HG03432 (cell line): ENCODE measurements at regions not wholly inside any gene's neighbourhood (a gene's known extent, or its start where the extent isn't known, plus 50 kb on each side); places are given as distances from the start of the nearest gene placed in this dataset.
A peak's percentile ranks its signal among the peaks of the same experiment; 100 is the strongest.
"Not testable (repeated sequence)": the region's sequence is repeated elsewhere in the genome, so short reads cannot be mapped to it uniquely, and the experiment has no call there.

Experiments used
- ATAC-seq: cut with Tn5 transposase; IDR thresholded peaks from one replicate; pipeline ENCODE4 v1.9.1; 2021; ENCODE audit warnings: mild to moderate bottlenecking, moderate library complexity; ENCODE audit not compliant: unreplicated experiment

DNA sequence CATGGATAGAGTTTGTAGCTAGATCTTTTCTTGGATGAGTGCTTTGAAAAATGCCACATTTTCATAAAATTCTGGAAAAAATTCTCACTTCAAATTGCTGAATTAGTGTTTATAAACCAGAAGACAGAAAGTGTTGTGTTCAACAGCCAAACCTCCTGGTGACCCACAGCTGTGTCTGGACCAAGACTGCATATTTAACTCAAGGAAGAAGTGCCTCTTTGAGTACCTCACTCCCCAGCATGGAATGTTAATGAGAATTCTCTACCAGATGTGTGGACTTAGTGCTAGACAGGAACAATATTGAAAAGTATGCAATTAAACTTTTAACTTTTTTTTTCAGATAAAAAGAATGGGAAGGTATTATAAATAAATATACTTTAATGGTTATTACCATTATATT lies 609.3 kb downstream of the COL12A1 start:
- ATAC-seq = no peak

DNA sequence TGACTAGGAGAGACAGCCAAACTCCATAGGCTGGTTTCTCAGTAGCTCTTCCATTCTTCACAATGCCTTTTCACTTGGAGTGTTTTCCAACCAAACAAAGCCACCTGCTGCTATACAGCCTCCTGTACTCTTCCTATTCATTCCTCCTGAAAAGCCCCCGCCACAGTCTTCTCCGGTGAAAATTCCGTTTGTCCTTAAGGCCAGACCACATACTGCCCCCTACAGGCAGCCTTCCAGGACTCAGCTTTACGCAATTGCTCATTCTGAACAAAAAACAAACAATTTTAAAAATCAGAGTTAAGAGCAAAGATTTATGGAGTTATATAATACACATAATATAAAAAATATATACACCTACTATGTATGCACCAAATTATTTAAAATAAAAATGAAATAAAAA lies 611.5 kb downstream of the COL12A1 start:
- ATAC-seq = not testable (repeated sequence)

DNA sequence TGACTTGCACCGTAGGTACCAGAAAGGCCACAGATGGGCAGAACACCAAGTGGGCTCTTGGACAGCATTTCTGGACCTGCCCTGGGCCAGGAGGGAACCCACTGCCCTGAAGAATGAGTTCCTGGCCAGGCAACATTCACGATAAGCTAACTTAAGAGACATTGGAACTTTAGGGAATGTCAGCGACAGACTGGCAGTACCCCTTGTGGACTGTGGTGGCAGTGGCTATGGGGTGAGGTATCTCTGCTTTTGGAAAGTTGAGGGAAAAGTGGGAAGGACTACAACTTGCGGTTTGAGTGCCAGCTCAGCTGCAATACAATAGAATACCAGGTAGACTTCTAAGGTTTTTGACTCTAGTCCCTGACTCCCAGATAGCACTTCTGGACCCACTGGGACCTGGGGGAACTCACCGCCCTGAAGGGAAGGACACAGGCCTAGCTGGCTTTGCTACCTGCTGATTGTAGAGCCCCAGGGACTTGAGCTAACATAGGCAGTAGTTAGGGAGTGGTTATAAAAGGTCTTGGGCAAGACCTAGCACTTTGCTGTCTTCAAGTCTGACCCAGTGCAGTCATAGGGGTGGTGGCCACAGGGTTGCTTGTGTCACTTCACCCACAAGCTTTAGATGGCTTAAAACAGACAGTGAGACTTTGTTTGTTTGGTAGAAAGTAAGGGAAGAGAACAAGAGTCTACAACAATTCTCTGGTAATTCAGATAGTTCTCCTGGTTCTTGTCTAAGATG lies 617.6 kb downstream of the COL12A1 start:
- no peak for ATAC-seq

DNA sequence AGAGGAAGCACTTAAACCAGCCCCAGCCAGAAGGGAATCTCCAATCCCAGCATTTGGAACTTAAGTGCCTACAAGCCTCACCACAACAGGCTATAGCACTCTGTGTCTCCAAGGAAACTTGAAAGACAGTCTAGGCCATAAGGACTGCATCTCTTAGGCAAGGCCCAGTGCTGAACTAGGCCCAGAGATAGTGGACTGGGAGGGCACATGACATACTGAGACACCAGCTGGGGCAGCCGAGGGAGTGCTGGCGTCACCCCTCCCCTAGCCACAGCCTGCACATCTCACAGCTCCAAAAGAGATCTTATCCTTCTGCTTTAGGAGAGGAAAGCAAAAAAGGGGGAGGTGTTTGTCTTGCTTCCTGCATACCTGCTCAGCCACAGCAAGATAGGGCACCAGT lies 618.5 kb downstream of the COL12A1 start:
- ATAC-seq = no peak

DNA sequence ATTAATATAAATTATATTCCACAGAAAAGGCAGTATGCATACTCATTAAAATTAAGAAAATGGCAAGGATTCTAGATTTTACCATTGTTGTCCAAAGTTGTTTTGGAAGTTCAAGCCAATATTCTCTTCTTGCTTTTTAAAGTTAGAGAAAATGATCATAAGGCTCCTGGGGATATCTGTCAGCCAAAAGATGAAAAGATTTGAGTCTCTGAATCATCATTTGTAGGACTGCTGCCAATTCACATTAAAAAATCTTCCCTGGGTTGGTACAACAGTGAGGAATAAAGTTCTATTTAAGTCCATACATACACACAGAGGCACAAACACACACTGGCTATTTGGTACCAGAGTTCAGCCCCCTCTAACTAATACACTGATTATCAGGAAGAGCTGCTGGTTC lies 620.1 kb downstream of the COL12A1 start:
- ATAC-seq = no peak

DNA sequence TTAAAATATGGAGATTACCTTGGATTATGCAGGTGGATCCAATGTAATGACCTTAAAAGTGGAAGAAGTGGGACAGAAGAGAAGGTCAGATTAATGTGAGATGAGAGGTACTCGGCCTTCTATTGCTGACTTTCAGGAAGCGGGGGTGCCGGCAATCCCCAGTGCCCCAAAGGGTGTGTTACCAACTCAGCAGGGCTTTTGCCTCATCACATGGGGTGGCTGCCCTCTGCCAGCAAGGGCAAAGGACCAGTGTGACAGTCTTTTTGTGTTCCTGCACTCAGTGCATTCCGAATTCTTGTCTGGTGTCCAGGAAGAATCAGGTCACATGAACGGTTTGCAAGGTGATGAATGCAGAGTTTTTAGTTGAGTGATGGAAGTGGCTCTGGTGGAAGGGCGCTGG lies 624.2 kb downstream of the COL12A1 start:
- ATAC-seq = no peak

DNA sequence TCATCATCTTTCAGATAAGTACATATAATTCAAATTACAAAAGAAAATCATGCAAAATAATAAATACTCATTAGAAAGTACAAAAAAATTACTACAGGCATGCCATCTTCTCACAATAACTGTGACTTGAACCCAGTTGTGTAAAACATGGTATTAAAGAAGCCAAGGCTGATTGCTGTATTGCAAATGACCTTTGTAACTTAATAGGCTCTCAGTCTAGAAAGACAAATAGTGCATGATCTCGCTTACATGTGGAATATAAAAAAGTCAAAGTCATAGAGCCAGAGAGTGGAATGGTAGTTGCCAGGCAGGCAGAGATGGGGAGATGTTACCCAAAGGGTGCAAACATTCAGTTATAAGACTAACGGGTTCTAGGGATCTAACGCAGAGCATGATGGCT lies 626.1 kb downstream of the COL12A1 start:
- no peak for ATAC-seq

DNA sequence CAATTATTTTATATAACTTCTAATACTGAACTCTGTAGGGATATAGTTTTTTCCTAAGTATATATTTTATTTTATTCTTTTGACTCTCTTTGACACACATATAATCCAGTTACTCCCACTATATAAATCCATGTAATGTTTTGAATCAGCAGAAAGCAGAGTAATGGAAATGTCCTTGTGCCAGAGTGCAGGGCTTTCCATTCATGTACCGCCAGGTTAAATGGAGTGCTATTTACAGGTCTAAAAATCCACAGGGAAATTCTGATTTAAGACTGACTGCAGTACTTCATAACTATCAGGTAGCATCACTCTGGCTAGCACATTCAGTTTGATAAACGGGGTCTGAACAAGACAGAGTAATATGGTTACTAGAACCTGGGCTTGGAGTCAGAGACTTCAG lies 626.8 kb downstream of the COL12A1 start:
- no peak for ATAC-seq

DNA sequence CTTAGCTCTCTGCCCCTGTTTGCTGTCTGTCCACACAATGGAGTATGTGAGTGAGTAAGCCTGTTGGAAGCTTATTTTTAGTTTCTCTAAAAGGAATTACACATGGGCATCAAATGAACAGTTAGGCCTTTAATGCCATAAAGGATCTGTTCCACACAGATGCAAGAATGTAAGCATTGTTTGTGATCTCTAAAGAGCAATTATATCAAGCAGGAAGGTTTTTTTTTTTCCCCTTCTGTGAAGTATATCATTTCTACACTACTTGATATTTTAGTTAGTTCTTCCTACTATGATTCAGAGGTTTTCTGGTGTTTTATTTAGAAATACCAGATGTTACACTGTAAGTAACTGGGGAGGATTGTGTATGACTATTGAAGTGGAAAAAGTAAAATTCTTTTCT lies 627.5 kb downstream of the COL12A1 start:
- ATAC-seq = peak; percentile 41

DNA sequence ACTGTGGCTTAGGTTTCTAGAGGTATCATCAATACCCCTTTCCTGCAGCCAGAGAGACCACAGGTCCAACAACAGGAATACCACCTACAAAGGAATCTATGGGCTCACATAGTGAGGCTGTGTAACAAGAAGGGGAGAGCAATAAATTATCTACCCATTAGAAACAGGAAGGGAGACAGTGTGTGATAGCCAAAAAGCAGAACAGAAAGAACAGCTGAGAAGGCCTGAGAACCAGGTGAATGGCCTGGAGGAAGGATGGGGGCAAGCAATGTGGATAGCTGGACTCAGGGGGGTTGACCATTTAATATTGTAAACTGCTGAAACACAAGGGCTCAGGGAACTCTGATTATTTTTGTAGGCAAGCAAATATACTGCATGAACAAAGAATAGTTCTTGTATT lies 628.2 kb downstream of the COL12A1 start:
- peak; percentile 91 for ATAC-seq

DNA sequence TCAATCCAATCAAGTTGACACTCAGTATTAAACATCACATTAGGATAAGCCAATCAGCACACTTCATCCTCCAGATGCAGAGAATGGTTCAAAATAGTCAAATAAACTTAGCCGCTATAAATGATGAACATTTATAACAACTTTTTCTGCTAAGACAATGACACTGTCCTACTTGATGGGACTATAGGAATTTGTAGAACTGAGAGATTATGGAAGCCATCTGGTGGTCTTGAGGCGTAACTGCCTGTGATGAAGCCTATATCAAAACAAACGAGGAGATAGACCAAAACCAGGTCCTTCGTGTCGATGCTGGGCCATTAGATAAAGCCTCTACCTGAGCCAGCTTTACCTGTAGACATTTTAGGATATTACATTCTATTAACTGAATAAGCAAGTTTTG lies 631.1 kb downstream of the COL12A1 start:
- no peak for ATAC-seq

DNA sequence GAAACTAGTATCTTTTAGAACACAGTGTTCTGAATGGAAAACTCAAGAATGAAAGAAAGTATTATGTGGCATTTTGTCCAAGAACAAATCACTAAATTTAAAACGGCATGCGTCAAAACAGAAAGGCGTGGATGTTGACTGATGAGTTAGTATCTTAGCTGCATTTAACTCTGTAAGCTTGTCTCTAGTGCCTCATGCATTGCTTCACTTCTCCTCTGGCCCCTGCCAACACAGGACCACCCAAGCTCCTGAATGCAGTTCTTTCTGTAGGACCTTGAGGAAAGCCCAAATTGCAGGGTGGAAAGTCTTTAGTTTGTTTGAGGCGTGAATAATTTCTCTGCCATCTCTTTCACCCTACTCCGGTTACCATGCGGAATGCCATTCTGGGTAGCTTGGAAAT lies 632.2 kb downstream of the COL12A1 start:
- ATAC-seq = no peak

DNA sequence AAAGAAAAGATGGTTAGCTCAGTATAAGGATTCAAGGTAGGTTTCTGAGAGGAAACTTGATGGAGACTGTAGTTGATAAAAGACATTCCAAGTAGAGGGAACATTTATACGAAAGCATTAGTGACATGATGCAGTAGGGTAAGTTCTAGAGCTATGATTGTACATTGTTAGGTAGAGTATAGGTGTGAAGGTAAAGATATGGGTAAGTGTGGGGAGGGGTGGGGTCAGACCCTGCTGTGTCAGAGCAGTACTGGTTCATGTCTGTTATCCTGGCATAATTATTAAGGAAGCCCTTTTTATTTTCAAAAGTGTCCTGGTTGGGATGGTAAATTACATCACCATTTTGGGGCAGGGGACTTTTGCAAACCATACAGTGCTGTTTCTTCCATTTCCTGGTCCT lies 635.8 kb downstream of the COL12A1 start:
- ATAC-seq = no peak

DNA sequence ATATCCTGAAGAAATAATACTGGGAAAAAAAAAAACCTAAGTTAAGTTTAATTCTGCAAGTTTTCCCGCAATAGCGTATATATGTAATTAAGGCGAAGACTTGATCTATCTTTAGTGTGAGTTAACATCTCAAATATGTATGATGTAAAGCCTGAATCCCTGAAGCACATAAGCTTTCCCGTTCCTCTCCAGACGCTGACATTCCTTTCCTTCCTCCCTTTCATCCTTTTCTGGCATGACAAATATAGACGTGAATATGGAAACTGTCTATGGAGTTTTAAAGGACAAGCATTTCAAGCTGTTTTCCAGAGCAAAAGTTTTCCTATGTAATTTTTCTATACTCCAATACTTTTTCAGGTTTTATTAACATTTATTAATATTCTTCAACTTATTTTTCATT lies 637.0 kb downstream of the COL12A1 start:
- no peak for ATAC-seq

DNA sequence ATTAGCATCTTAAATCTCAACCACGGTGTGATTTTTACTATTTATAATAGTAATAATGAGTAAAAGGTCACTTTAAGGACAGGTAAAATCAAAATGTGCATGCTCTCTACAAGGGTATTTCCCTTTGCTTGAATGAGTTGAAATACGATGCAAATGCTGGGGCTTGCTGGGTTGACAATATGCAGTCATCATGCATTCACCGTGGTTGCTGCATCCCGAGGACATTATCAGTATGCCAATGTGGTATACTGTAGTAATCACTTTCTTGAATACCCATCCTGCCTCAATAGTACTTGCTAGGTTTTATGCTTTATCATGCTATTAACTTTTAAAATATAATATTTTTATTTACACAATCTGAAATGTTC lies 637.9 kb downstream of the COL12A1 start:
- ATAC-seq = not testable (repeated sequence)

DNA sequence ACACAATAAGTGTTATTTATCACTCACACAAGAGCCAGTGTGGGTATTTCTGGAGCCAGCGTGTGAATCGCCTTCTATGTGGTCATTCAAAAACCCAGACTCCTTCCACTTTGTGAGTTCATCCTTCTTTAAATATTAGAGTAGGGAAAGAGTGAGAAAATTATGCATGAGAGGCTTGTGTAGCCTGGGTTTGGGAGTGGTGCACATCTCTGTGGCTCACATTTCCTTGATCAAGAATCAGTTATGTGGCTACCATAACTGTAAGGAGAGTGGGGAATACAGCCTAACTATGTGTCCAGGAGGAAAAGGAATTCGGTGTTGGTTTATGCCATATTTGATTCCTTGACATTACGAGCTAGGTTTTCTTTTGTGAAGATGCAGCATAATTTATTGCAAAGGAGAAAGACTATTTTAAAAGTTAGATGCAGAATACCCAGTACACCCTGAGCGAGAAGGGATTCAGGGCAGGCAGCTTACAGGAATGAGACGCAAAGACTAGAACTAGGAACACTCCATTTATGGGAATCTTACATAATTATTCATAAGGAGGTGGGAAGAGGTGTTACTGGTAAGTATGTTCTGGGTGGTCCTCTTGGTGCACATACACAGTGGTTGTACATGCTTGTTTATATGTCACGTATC lies 638.5 kb downstream of the COL12A1 start:
- ATAC-seq = no peak

DNA sequence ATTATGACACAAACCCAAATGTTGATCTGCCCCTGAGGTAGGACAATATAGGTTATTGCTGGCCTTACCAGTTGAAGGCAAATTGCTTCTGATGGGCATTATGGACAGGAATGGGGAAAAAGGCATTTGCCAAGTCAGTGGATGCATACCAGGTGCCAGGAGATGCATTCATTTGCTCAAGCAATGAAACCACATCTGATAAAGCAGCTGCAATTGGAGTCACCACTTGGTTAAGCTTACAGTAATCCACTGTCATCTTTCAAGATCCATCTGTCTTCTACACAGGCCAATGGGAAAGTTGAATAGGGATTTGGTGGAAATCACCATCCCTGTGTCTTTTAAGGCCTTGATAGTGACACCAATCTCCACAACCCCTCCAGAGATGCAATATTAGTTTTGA lies 648.6 kb downstream of the COL12A1 start:
- no peak for ATAC-seq

DNA sequence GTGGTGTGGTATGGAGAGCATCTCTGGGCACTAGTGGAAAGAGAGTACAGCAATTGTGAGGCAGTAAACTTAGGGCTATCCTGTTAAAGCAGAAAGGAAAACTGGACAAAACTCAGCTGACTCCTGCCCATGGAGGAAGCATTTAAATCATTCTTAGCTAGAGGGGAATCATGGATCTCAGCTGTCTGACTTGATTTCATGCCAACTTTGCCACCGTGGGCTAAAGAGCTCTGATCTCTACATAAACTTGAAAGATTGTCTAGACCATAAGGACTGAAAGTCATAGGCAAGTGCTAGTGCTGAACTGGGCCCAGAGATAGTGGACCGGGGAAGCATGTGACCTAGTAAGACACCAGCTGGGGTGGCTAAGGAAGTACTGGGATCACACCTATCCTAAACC lies 651.8 kb downstream of the COL12A1 start:
- no peak for ATAC-seq

DNA sequence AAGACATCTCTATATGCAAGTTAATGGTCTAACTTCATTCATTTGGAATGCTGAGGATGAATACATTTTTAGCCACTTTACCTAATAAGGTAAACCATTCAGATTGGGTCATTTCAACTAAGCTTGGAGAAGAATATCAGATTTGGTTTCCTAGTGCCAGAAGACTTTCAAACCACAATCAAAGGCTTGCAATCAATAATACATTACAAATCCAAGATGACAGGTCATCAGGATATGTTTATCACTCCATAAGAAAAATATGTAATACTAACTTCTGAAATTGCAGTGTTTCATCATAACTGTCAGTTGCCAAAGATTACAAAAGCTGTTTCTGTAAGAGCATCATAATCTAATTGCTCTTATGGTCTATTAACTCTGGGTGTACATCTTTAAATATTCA lies 654.0 kb downstream of the COL12A1 start:
- no peak for ATAC-seq

DNA sequence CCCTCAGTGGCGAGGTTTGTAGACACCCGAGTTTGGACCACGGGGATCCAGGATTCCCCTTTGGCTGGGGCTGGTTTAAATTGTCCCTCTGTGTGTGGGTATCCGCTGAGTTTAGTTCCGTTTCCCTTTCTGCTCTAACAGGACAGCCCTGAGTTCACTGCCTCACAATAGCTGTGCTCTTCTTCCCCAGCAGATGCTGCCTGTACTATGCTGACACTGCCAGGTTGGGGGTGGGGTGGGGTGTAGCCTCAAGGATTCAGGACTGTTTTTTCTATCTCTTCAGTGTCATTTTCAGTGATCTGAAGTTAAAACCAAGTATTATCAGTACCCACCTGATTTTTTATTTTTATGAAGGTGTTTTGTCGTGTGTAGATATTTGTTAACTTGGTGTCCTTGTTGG lies 655.0 kb downstream of the COL12A1 start:
- no peak for ATAC-seq

DNA sequence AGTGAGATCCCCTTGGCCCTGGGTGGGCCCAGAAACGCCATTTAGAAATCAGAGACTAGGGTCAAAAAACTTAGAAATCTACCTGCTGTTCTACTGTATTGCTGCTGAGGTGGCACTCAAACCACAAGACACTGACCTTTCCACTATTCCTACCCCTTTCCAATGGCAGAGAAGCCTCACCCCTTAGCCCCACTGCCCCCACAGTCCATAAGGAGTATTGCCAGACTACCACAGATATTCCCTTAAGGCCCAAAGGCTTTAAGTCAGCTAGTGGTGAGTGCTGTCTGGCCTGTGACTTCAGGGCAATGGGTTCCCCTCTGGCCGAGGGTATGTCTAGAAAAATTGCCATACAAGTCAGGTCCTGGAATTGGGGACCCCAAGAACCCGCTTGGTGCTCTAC lies 656.1 kb downstream of the COL12A1 start:
- ATAC-seq = no peak

DNA sequence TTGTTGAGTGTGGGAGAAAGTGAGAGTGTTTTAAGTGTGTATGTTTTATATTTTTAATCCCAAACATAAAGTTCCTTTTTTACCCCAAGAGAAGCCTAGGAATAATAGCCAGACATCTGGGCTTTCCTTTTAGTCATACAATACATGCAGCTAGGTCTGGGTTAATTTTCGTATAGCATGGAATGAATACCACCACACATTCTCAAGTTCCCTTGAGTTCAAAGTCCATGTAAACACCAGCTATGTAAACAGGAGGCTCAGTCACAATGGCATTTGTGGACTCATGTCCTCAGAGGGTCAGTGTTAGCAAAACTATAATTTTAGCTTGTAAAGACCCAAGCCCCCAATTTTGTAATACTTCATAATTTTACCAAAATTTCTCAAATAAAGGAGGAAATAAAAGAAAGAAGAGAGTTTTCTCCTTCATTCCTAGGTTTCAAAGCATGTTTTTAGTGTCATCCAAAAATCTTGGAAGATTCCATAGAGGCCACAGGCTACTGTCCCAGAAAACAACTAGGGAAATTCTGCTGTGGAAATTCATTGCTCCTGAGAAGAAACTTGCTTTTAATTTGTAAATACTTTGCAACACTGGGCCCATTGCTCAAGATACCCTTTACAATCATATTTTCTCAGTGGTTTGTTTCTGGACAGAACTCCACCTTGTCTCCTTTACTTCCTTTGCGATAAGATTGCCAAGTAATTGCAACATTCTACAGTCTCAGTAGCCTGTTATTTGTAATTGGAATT lies 671.2 kb downstream of the COL12A1 start:
- ATAC-seq = no peak
